ENCODE measurements at regions not wholly inside any gene's neighbourhood (a gene's known extent, or its start where the extent isn't known, plus 50 kb on each side); places are given as distances from the start of the nearest gene placed in this dataset.

GRCh38 chr6:4209196-4209595 is 73.8 kb upstream of the ECI2 start:
- Mint-ChIP-seq H3K9me3 (peaks cover 40% of the 10 kb centered on the region), H3K27me3 (ENCODE audit: insufficient read depth, low read depth, poor library complexity) (no peaks in the 10 kb centered on the region), H3K36me3 (ENCODE audit: low read depth) (peaks cover 27% of the 10 kb centered on the region), H3K27ac (no peak overlapping the region), H3K4me1 (0 out of 3 replicates have a peak, but pooled peaks cover 3% of the 10 kb centered on the region), H3K4me3 (no peak overlapping the region)
- H3K27me3 ChIP-seq (ENCODE audit: insufficient read depth), result no peaks in the 10 kb centered on the region
- H2AFZ ChIP-seq, result no peak overlapping the region
- no peaks in the 10 kb centered on the region for H3K9me2 ChIP-seq (ENCODE audit: insufficient read depth)
- ATAC-seq (no peak), DNase-seq (ENCODE audit: low spot score) (no peak)
- H3K4me3 ChIP-seq, result no peak overlapping the region
- no peaks in the 10 kb centered on the region for H3K4me1 ChIP-seq (ENCODE audit: insufficient read depth)
- H3K4me2 ChIP-seq, result no peak overlapping the region
- H3K27ac ChIP-seq (ENCODE audit: low read depth), result no peak overlapping the region
- no peaks in the 10 kb centered on the region for H3F3A ChIP-seq (replicated peaks; ENCODE audit: low read depth)
- H3K79me2 ChIP-seq (replicated peaks; ENCODE audit: insufficient read depth), result no peaks in the 10 kb centered on the region
- H3K36me3 ChIP-seq (ENCODE audit: insufficient read depth), result no peaks in the 10 kb centered on the region; the same call in 1 of the 2 replicates
- H4K20me1 ChIP-seq (replicated peaks; ENCODE audit: insufficient read depth), result no peaks in the 10 kb centered on the region
- no peak for TF ChIP-seq NANOG (IDR thresholded peaks at IDR 0.05; ENCODE audit: borderline replicate concordance)
- no peak for TF ChIP-seq ZNF331 (CRISPR knock-in tag; IDR thresholded peaks at IDR 0.05; ENCODE audit: low read depth)
- no peak for TF ChIP-seq ZNF114 (CRISPR knock-in tag; IDR thresholded peaks at IDR 0.05)
- no peak for TF ChIP-seq POLR2AphosphoS5 (IDR thresholded peaks at IDR 0.05; ENCODE audit: low read depth)
- no peak for TF ChIP-seq CREB1 (CRISPR knock-in tag; IDR thresholded peaks at IDR 0.05; ENCODE audit: low read depth)
- no peak for TF ChIP-seq ZNF462 (CRISPR knock-in tag; IDR thresholded peaks at IDR 0.05)
- TF ChIP-seq CTCF (conservative IDR thresholded peaks at IDR 0.05; ENCODE audit: low read depth in 2 of 2), result no peak
- TF ChIP-seq REST (IDR thresholded peaks at IDR 0.05; ENCODE audit: unreplicated experiment), result no peak
- no peak for TF ChIP-seq STAT1 (IDR thresholded peaks at IDR 0.05; ENCODE audit: unreplicated experiment)
- TF ChIP-seq EZH2 (IDR thresholded peaks at IDR 0.05; ENCODE audit: low read depth, unreplicated experiment), result no peak
- TF ChIP-seq ETS1 (IDR thresholded peaks at IDR 0.05), result no peak

Data from GM23338 (cell line).